ENCODE measurements at regions not wholly inside any gene's neighbourhood (a gene's known extent, or its start where the extent isn't known, plus 50 kb on each side); places are given as distances from the start of the nearest gene placed in this dataset.

- TF ChIP-seq CTCF (conservative IDR thresholded peaks at IDR 0.05) (no peak), ZFX (IDR thresholded peaks at IDR 0.05) (no peak)
These were observed 173.8 kb upstream of the SOX1 start for GRCh38 chr13:111893071-111893606.

All from C4-2B (cell line).